KBM-7 (cell line): ENCODE measurements at regions not wholly inside any gene's neighbourhood (a gene's known extent, or its start where the extent isn't known, plus 50 kb on each side); places are given as distances from the start of the nearest gene placed in this dataset.

ENCODE experiments used
- DNase-seq: peaks from one replicate; pipeline ENCODE4 v3.0.0-alpha.2; 2015
- in situ Hi-C: fragments of 300-500 bp; cut with MboI; formaldehyde crosslinking; loops from 2 replicates; pipeline ENCODE4 v1.14.3; 2020; ENCODE audit warnings: low sequenced_read_pairs, low pct_unique_long_range_greater_than_20kb, mixed read lengths

GRCh38 chr7:18338910-18339523, 156.5 kb upstream of the HDAC9 start:
- no peak for DNase-seq
- in situ Hi-C loops: no loop called here

DNA sequence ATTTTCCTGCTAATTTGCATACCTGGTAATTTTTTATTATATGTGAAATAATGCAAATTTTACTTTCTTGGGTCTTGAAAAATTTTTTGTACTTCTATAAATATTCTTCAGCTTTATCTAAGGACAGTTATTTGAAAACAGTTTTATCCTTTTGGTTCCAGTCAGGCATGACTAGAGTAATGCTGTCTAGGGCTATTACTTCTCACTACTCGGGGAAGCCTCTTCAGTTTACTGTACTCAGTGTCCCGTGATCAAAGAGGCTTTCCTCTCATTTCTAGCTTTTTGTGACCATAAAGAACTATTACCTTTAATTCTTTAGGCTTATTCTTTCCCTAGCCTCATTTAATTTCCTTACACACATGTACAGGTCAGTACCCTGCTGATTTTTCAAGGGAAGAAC, 153.8 kb upstream of the HDAC9 start:
- DNase-seq: no peak
- in situ Hi-C loops: no loop called here

GRCh38 chr7:18343047-18343446, 152.5 kb upstream of the HDAC9 start:
- in situ Hi-C loops: no loop called here
- DNase-seq: no peak

GRCh38 chr7:18344536-18344935, 151.0 kb upstream of the HDAC9 start:
- in situ Hi-C loops: no loop called here
- no peak for DNase-seq

- DNase-seq: peak; percentile 81
- in situ Hi-C loops: no loop called here
Observed at GRCh38 chr7:18345641-18346234, 149.8 kb upstream of the HDAC9 start.

DNA sequence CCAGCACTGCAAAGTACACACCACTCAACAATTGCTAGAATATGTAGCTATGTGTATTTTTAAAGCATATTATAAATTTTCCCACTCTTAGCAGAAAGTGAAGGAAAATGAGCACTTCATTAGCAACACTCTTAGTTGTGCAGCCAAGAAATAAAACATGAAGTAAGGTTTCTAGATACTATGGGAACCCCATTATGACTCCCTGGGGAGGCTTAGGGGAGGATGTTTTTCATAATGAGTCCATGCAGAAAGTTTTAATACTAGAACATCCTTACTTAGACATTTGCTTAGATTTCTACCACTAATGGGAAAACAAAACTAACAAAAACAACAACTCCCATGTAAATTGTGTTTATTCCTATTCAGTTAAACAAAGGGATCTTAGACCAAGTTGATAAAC, 148.4 kb upstream of the HDAC9 start:
- in situ Hi-C loops: no loop called here

GRCh38 chr7:18350678-18351077, 144.9 kb upstream of the HDAC9 start:
- in situ Hi-C loops: no loop called here
- DNase-seq: no peak

More for the DNA sequence above, 148.4 kb upstream of the HDAC9 start:
- no peak for DNase-seq

GRCh38 chr7:18352339-18353255, 143.0 kb upstream of the HDAC9 start:
- DNase-seq: peak; percentile 43
- in situ Hi-C loops: no loop called here

DNA sequence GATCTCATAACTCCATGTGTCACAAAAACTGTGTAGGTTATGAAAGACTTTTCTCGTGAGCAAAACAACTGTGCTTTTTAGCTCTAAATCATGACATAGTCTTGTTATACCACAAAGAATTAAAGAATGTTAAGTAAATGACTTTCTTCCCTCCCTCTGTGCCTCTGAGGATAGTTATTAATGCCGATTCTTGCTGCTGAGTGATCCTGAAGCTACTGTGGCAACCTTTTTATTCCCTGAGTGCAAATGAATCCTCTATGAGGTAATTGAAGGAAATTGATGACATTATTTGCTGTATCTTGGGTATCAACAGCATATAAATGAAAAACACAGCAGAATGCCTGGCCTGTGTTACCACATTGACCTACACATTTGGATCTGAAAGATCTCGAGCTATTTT, 142.2 kb upstream of the HDAC9 start:
- in situ Hi-C loops: no loop called here
- DNase-seq: no peak

DNA sequence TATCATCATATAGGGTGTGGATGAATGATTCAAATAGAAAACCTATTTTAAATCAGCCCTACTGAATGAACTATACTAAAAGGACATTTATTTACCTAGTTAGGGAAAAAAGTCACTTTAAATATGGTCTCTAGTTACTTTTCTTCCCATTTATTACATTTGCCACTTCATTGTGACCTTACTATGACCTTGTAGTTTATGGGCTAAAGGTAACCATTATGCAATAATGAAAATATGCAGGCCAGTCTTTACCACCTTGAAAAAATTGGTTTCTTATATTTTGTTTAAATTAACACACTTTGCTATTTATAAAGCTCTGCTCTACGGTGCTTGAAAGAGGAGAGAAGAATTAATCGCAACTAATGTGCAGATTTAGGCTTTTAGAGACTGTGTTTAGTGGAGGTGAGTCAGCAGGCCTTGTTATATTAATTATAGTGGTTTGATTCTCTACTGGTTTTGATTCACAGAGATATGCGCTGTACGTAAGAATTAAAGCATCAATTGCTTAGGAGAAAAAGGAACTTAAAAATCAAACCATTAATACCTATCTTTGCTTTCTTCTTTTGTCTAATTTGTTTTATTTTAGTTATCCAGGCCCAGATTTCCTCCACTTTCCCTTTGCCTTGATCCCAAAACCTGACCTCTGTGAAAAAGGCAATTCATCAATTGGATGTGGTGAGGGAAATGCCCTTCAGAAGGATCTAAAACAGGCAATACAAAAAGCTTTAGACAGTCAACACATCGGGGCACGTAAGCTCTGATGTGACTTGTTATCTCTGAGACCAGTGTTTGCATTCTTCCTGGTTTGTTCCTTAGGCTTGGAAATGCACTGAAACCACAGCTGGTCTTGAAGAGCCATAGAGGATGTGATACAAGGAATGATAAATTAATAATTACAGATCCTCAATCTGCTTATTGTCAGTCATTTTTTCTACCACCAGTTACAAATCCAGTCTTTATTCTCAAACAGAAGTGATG, 141.2 kb upstream of the HDAC9 start:
- no peak for DNase-seq
- in situ Hi-C loops: no loop called here

DNA sequence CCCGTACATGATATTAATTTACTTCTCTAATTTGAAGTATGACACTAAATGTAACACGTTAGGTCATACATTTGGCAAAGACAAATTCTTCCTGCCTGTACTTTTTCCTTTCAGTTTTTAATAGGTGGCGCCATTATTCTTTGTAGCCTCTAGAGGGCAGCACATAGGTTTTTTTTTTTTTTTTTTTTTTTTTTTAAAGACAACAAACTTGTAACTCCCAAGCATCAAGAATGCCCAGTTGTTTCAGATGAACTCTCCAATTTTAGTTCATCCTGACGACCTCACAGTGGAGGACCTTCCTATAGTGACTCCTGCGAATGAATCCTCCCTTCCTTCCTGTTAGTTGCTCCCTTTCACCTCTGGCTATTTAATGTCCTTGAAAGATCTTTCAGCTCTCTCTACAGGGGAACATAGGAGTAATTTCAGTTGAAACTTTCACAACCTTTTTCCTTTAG, 139.3 kb upstream of the HDAC9 start:
- in situ Hi-C loops: no loop called here
- peak; percentile 60 for DNase-seq

DNA sequence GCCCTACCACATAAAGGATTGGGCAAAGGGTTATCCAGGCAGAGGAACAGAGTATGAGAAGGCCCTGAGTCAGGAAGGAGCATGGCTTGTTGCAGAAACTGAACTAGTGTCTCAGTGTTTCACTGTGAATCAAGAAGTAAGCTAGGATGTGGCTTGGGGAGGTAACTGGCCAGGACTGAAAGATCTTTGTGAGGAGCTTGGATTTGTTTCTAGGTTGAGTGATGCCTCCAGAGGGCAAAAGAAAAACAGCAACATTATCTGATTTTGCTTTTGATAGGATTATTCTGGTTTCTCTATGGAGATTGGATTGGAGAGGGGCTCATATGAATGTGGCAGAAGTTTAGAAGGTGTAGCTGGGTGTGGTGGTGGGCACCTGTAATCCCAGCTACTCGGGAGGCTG, 137.9 kb upstream of the HDAC9 start:
- in situ Hi-C loops: no loop called here
- peak; percentile 7 for DNase-seq

GRCh38 chr7:18361756-18362155, 133.8 kb upstream of the HDAC9 start:
- in situ Hi-C loops: no loop called here
- no peak for DNase-seq

GRCh38 chr7:18363751-18364380, 131.7 kb upstream of the HDAC9 start:
- no peak for DNase-seq
- in situ Hi-C loops: no loop called here

- in situ Hi-C loops: no loop called here
Observed at GRCh38 chr7:18364396-18364795, 131.2 kb upstream of the HDAC9 start.

DNA sequence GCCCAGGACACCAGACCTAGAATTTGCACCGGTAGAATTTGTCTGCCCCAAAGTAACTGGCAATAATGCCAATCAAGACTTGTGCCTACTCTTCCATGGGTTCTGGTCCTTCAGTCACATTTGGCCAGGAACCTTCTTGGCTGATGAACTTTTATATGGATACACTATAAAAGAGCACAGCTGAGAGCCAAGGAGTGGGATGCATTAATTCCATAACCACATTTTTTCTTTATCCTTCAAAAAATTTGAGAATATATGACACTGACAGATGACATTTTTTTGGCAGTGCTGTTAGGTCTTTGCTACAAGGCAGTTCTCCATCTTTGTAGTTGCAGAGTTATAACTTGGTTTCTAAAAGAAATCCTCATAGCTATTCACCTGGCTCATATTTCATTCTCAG, 129.2 kb upstream of the HDAC9 start:
- no peak for DNase-seq
- in situ Hi-C loops: no loop called here

More at GRCh38 chr7:18364396-18364795, 131.2 kb upstream of the HDAC9 start:
- DNase-seq: no peak

- no peak for DNase-seq
- in situ Hi-C loops: no loop called here
Observed at GRCh38 chr7:18369011-18369410, 126.5 kb upstream of the HDAC9 start.

DNA sequence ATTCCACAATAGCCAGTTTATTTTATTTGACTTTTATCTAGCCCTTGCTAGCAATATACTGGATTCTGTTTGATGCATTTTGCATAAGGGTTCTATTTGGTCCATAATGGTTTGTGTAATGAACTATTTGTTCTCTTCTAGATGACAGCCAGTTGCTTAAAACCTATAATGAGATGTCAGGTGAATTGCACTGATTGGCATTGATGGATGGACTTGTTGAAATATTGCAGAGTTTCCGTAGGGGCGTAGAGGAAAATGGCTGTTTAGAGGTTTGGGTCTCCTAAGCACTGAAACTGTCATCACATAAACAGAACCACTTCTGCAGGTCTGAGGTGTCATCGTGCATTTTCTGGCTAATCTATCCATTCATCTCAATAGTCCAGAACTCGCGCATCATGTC, 124.9 kb upstream of the HDAC9 start:
- no peak for DNase-seq
- in situ Hi-C loops: no loop called here
